IMR-90 (cell line): ENCODE measurements at regions not wholly inside any gene's neighbourhood (a gene's known extent, or its start where the extent isn't known, plus 50 kb on each side); places are given as distances from the start of the nearest gene placed in this dataset.

Experiments used
- ATAC-seq: fragments of 200-7000 bp; cut with Tn5 transposase; 2 replicates; pipeline ENCODE4 v1.9.1; 2020; ENCODE audit warnings: low read depth, mild to moderate bottlenecking, moderate library complexity
- BruUV-seq: library from RNA; stranded (reverse); fragments of 400-500 nt; replicated peaks from 2 replicates; lab custom pipeline; 2021; lab: Mats Ljungman, UMichigan
- CTCF ChIA-PET: fragments of 300-600 bp; formaldehyde crosslinking; extraction: SDS; loops from one replicate; lab custom pipeline; 2021; ENCODE audit warnings: antibody characterized with exemption; lab: Yijun Ruan, JAX
- POLR2A ChIA-PET: fragments of 300-600 bp; sonication (Branson Sonifier 250); formaldehyde crosslinking; loops from one replicate; lab custom pipeline; 2022; ENCODE audit warnings: antibody characterized with exemption; ENCODE audit not compliant: unreplicated experiment; lab: Charles Lee
- DNase-seq: peaks from one replicate; pipeline ENCODE4 v3.0.0; 2013
- H2AFZ ChIP-seq: replicated peaks from 2 replicates; pipeline ENCODE3; 2013; ENCODE audit warnings: low read length, mild to moderate bottlenecking; ENCODE audit not compliant: poor library complexity
- H2AK5ac ChIP-seq: 2 replicates; pipeline ENCODE4 v1.6.1; 2013; ENCODE audit warnings: low read depth, low read length, inconsistent platforms
- H2AK9ac ChIP-seq: replicated peaks from 2 replicates; pipeline ENCODE3; 2013; ENCODE audit warnings: mild to moderate bottlenecking, low read depth, low read length, moderate library complexity; ENCODE audit not compliant: poor library complexity
- H2BK120ac ChIP-seq: 2 replicates; pipeline ENCODE4 v1.6.1; 2013; ENCODE audit warnings: low read depth, low read length, inconsistent platforms
- H2BK15ac ChIP-seq: 3 replicates; pipeline ENCODE4 v1.6.1; 2013; ENCODE audit warnings: low read depth, low read length, inconsistent platforms
- H2BK20ac ChIP-seq: 2 replicates; pipeline ENCODE4 v1.6.1; 2013; ENCODE audit warnings: low read depth, mild to moderate bottlenecking, inconsistent platforms, low read length, moderate library complexity
- H2BK5ac ChIP-seq: 2 replicates; pipeline ENCODE4 v1.6.1; 2013; ENCODE audit warnings: mild to moderate bottlenecking, low read depth, low read length, inconsistent platforms; ENCODE audit not compliant: poor library complexity, severe bottlenecking
- H3K14ac ChIP-seq: replicated peaks from 2 replicates; pipeline ENCODE4 v1.6.1; 2013; ENCODE audit warnings: low read depth, low read length, inconsistent platforms
- H3K18ac ChIP-seq: 2 replicates; pipeline ENCODE4 v1.6.1; 2013; ENCODE audit warnings: low read depth, low read length, control low read depth
- H3K23ac ChIP-seq: 2 replicates; pipeline ENCODE4 v1.6.1; 2013; ENCODE audit warnings: low read depth, low read length, inconsistent platforms
- H3K27ac ChIP-seq: 2 replicates; pipeline ENCODE4 v1.5.1; 2013; ENCODE audit warnings: mild to moderate bottlenecking, control low read depth, low read length; ENCODE audit not compliant: insufficient read depth
- H3K27me3 ChIP-seq: 2 replicates; pipeline ENCODE4 v1.6.1; 2013; ENCODE audit warnings: low read length; ENCODE audit not compliant: control insufficient read depth, insufficient read depth
- H3K36me3 ChIP-seq: 2 replicates; pipeline ENCODE4 v1.6.1; 2013; ENCODE audit warnings: low read length, mixed read lengths; ENCODE audit not compliant: control insufficient read depth, insufficient read depth
- H3K4ac ChIP-seq: 2 replicates; pipeline ENCODE4 v1.6.1; 2013; ENCODE audit warnings: low read depth, low read length, inconsistent platforms
- H3K4me1 ChIP-seq: 2 replicates; pipeline ENCODE4 v1.6.1; 2013; ENCODE audit warnings: low read length, mixed read lengths; ENCODE audit not compliant: control insufficient read depth, insufficient read depth
- H3K4me2 ChIP-seq: 2 replicates; pipeline ENCODE4 v1.6.1; 2013; ENCODE audit warnings: low read depth, mild to moderate bottlenecking, control low read depth, low read length, moderate library complexity
- H3K4me3 ChIP-seq: 2 replicates; pipeline ENCODE4 v1.5.1; 2013; ENCODE audit warnings: low read depth, mild to moderate bottlenecking, control low read depth, low read length, moderate library complexity; ENCODE audit not compliant: insufficient read depth
- H3K56ac ChIP-seq: 2 replicates; pipeline ENCODE4 v1.6.1; 2013; ENCODE audit warnings: low read length, inconsistent platforms; ENCODE audit not compliant: insufficient read depth; ENCODE audit errors: extremely low read depth
- H3K79me1 ChIP-seq, 2 experiments: 2 replicates each; pipeline ENCODE4 v1.6.1; 2013; ENCODE audit warnings: low read length in 2 of 2, inconsistent platforms in 1 of 2, low read depth in 1 of 2
- H3K9ac ChIP-seq: 2 replicates; pipeline ENCODE4 v1.6.1; 2013; ENCODE audit warnings: low read depth, low read length, control low read depth
- H3K9me1 ChIP-seq: 2 replicates; pipeline ENCODE4 v1.6.1; 2013; ENCODE audit warnings: low read length, inconsistent platforms; ENCODE audit not compliant: insufficient read depth
- H3K9me3 ChIP-seq: 2 replicates; pipeline ENCODE4 v1.6.1; 2013; ENCODE audit warnings: low read length; ENCODE audit not compliant: control insufficient read depth, insufficient read depth
- H4K20me1 ChIP-seq: 2 replicates; pipeline ENCODE4 v1.6.1; 2013; ENCODE audit warnings: low read length, inconsistent platforms; ENCODE audit not compliant: insufficient read depth
- H4K5ac ChIP-seq: 2 replicates; pipeline ENCODE4 v1.6.1; 2013; ENCODE audit warnings: mild to moderate bottlenecking, low read depth, low read length, control low read depth
- H4K8ac ChIP-seq, 2 experiments: 2 replicates each; pipeline ENCODE4 v1.6.1; 2013; ENCODE audit warnings: low read depth in 2 of 2, low read length in 2 of 2, control low read depth in 1 of 2, inconsistent platforms in 1 of 2
- H4K91ac ChIP-seq: 2 replicates; pipeline ENCODE4 v1.6.1; 2013; ENCODE audit warnings: low read depth, low read length, inconsistent platforms; ENCODE audit not compliant: insufficient read depth
- MXI1 ChIP-seq: IDR thresholded peaks from 2 replicates; pipeline ENCODE4 v1.6.1; 2012; ENCODE audit warnings: low read depth, mild to moderate bottlenecking, low read length, moderate library complexity, borderline replicate concordance
- NFE2L2 ChIP-seq: fragments of 150-350 bp; IDR thresholded peaks from 2 replicates; pipeline ENCODE4 v1.6.1; 2016; ENCODE audit warnings: low read depth, mild to moderate bottlenecking, low read length
- RCOR1 ChIP-seq: IDR thresholded peaks from 2 replicates; pipeline ENCODE4 v1.6.1; 2012; ENCODE audit warnings: mild to moderate bottlenecking, low read length, improper control_type of control experiment; ENCODE audit not compliant: insufficient replicate concordance
- WGBS, 2 experiments: methylation state at CpG; one replicate each; pipeline versions ENCODE4 v1.1.5 to v1.1.7; 2013; ENCODE audit warnings: missing lambda C conversion rate in 2 of 2; ENCODE audit not compliant: insufficient read length in 1 of 2; ENCODE audit errors: extremely low coverage in 2 of 2; 5-methylcytosine and 5-hydroxymethylcytosine counted together
- dilution Hi-C: fragments of 300-500 bp; cut with HindIII; formaldehyde crosslinking; loops from one replicate; pipeline ENCODE4 v1.14.3; 2018; ENCODE audit warnings: low sequenced_read_pairs; ENCODE audit not compliant: unreplicated experiment
- in situ Hi-C: fragments of 300-500 bp; cut with MboI; formaldehyde crosslinking; loops from 3 replicates; pipeline ENCODE4 v1.14.3; 2019; ENCODE audit warnings: low sequenced_read_pairs, inconsistent platforms, mixed read lengths
- intact Hi-C: fragments of 100-400 bp; cut with micrococcal nuclease; formaldehyde crosslinking; loops from 2 replicates; pipeline ENCODE4 v1.10.0; 2022

DNA sequence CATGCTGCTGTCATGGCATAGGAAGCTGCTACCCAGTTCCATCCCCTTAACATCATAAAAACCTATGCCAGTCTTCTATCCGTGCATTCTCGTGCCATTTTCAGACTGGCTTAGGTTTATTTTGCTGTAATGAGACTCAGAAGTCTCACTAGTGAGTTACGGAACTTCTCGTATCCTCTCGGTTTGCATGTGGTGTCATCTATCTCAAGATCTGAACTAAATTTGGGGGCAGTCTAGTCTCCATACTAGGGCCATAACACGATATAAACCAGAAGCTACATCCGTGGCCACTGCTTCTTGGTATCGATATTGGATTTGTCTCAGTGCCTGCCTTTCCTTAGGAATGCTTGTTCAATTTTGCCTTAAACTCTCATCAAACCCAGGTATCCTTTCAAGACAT lies 771.2 kb upstream of the CDH10 start:
- dilution Hi-C loops: no loop called here
- H3K18ac ChIP-seq: no peak overlapping the region
- H3K79me1 ChIP-seq: no peaks in the 10 kb centered on the region
- H3K4me1 ChIP-seq: no peaks in the 10 kb centered on the region
- ChIA-PET CTCF (interaction anchor here (0.7 kb wide), 1 partner anchor 46 kb away, joined by 3 read pairs; no protein-coding TSS in a partner anchor), POLR2A (no interaction called here)
- H3K9me3 ChIP-seq: peaks cover 2% of the 10 kb centered on the region; the same call in 1 of the 2 replicates
- DNase-seq: no peak
- TF ChIP-seq NFE2L2 (no peak), MXI1 (no peak), RCOR1 (no peak)
- no peak overlapping the region for H2AK9ac ChIP-seq
- H3K27me3 ChIP-seq: no peaks in the 10 kb centered on the region
- no peak overlapping the region for H3K56ac ChIP-seq
- H4K5ac ChIP-seq: no peak overlapping the region
- no peaks in the 10 kb centered on the region for H3K9me1 ChIP-seq
- H3K36me3 ChIP-seq: no peaks in the 10 kb centered on the region
- WGBS, 2 experiments: no CpG with 5 or more reads among the region's 8 CpGs
- BruUV-seq: no TSS peak
- H3K14ac ChIP-seq: no peak overlapping the region
- ATAC-seq: no peak
- in situ Hi-C loops: no loop called here
- H3K23ac ChIP-seq: no peak overlapping the region
- no peak overlapping the region for H2BK20ac ChIP-seq
- no peak overlapping the region for H2BK120ac ChIP-seq
- no peak overlapping the region for H2BK15ac ChIP-seq
- H2BK5ac ChIP-seq: no peak overlapping the region
- H3K4ac ChIP-seq: no peak overlapping the region
- no peak overlapping the region for H3K27ac ChIP-seq
- no peak overlapping the region for H2AFZ ChIP-seq
- no peak overlapping the region for H3K4me2 ChIP-seq
- no peaks in the 10 kb centered on the region for H4K20me1 ChIP-seq
- H3K4me3 ChIP-seq: no peak overlapping the region
- intact Hi-C loops: no loop called here
- H3K9ac ChIP-seq: no peak overlapping the region
- no peak overlapping the region for H4K8ac ChIP-seq
- H2AK5ac ChIP-seq: no peak overlapping the region
- no peak overlapping the region for H4K91ac ChIP-seq
